ENCODE measurements at regions not wholly inside any gene's neighbourhood (a gene's known extent, or its start where the extent isn't known, plus 50 kb on each side); places are given as distances from the start of the nearest gene placed in this dataset.

- no peak for FAIRE-seq
- no peak for TF ChIP-seq CTCF (IDR thresholded peaks at IDR 0.05; ENCODE audit: insufficient read depth, low read length, severe bottlenecking)
Observed at GRCh38 chr6:14443629-14444268, 326.2 kb downstream of the CD83 start.

GRCh38 chr6:14444295-14444972, 326.9 kb downstream of the CD83 start:
- no peak for TF ChIP-seq CTCF (IDR thresholded peaks at IDR 0.05; ENCODE audit: insufficient read depth, low read length, severe bottlenecking)
- H3K36me3 ChIP-seq (ENCODE audit: control insufficient read depth, insufficient read depth, low read length): no peaks in the 10 kb centered on the region
- no peaks in the 10 kb centered on the region for H3K27me3 ChIP-seq (ENCODE audit: control insufficient read depth, insufficient read depth, low read length)
- no peak overlapping the region for H3K4me3 ChIP-seq (ENCODE audit: low read depth, low read length)
- FAIRE-seq (no peak), DNase-seq (ENCODE audit: low read depth) (no peak)

More at GRCh38 chr6:14443629-14444268, 326.2 kb downstream of the CD83 start:
- no peaks in the 10 kb centered on the region for H3K27me3 ChIP-seq (ENCODE audit: control insufficient read depth, insufficient read depth, low read length)
- H3K36me3 ChIP-seq (ENCODE audit: control insufficient read depth, insufficient read depth, low read length): no peaks in the 10 kb centered on the region
- DNase-seq (ENCODE audit: low read depth): no peak
- no peak overlapping the region for H3K4me3 ChIP-seq (ENCODE audit: low read depth, low read length)

- FAIRE-seq (no peak), DNase-seq (ENCODE audit: low read depth) (peak; percentile 86)
- Histone ChIP-seq H3K36me3 (ENCODE audit: control insufficient read depth, insufficient read depth, low read length) (no peaks in the 10 kb centered on the region), H3K27me3 (ENCODE audit: control insufficient read depth, insufficient read depth, low read length) (no peaks in the 10 kb centered on the region), H3K4me3 (ENCODE audit: low read depth, low read length) (no peak overlapping the region)
- no peak for TF ChIP-seq CTCF (IDR thresholded peaks at IDR 0.05; ENCODE audit: insufficient read depth, low read length, severe bottlenecking)
Observed at GRCh38 chr6:14447240-14447639, 329.7 kb downstream of the CD83 start.

- FAIRE-seq (no peak), DNase-seq (ENCODE audit: low read depth) (peak; percentile 23)
- TF ChIP-seq CTCF (IDR thresholded peaks at IDR 0.05; ENCODE audit: insufficient read depth, low read length, severe bottlenecking): no peak
Observed at GRCh38 chr6:14448246-14448645, 330.7 kb downstream of the CD83 start.

GRCh38 chr6:14450133-14450504, 332.5 kb downstream of the CD83 start:
- DNase-seq (ENCODE audit: low read depth): no peak

More at GRCh38 chr6:14448246-14448645, 330.7 kb downstream of the CD83 start:
- Histone ChIP-seq H3K27me3 (ENCODE audit: control insufficient read depth, insufficient read depth, low read length) (no peaks in the 10 kb centered on the region), H3K36me3 (ENCODE audit: control insufficient read depth, insufficient read depth, low read length) (no peaks in the 10 kb centered on the region), H3K4me3 (ENCODE audit: low read depth, low read length) (no peak overlapping the region)

More at GRCh38 chr6:14450133-14450504, 332.5 kb downstream of the CD83 start:
- Histone ChIP-seq H3K36me3 (ENCODE audit: control insufficient read depth, insufficient read depth, low read length) (no peaks in the 10 kb centered on the region), H3K27me3 (ENCODE audit: control insufficient read depth, insufficient read depth, low read length) (no peaks in the 10 kb centered on the region), H3K4me3 (ENCODE audit: low read depth, low read length) (no peak overlapping the region)
- TF ChIP-seq CTCF (IDR thresholded peaks at IDR 0.05; ENCODE audit: insufficient read depth, low read length, severe bottlenecking): no peak
- no peak for FAIRE-seq
